Vagina (tissue), 2 donors: ENCODE measurements at regions not wholly inside any gene's neighbourhood (a gene's known extent, or its start where the extent isn't known, plus 50 kb on each side); places are given as distances from the start of the nearest gene placed in this dataset.

Experiments used
- DNase-seq, 2 donors: peaks; one replicate each; pipeline ENCODE4 v3.0.0-alpha.2; 2017; ENCODE audit errors: extremely low spot score in 2 of 2
- H3K27ac ChIP-seq: fragments of 200-600 bp; sonication (generic); one replicate; pipeline ENCODE4 v1.5.1; 2019
- H3K27me3 ChIP-seq: fragments of 200-600 bp; sonication (generic); one replicate; pipeline ENCODE4 v1.5.1; 2019
- H3K36me3 ChIP-seq, 2 donors: fragments of 200-600 bp; sonication (generic); one replicate each; pipeline ENCODE4 v1.5.1; 2017 to 2019
- H3K4me1 ChIP-seq: fragments of 200-600 bp; sonication (generic); one replicate; pipeline ENCODE4 v1.5.1; 2019
- H3K4me3 ChIP-seq, 2 donors: fragments of 200-600 bp; sonication (generic); 1 replicate in 1 of 2; 2 replicates in 1 of 2; pipeline ENCODE4 v1.5.1; 2016 to 2019
- H3K9me3 ChIP-seq: fragments of 200-600 bp; sonication (generic); one replicate; pipeline ENCODE4 v1.5.1; 2019
- CTCF ChIP-seq, 3 experiments: fragments of 450-650 bp in 2 of 3; fragments of 200-600 bp in 1 of 3; sonication (generic) in 1 of 3; IDR thresholded peaks; one replicate each; pipeline ENCODE4 v1.5.1; 2017 to 2019; ENCODE audit warnings: antibody characterized with exemption in 3 of 3, mild to moderate bottlenecking in 2 of 3, moderate library complexity in 2 of 3
- POLR2A ChIP-seq, 2 donors: fragments of 450-650 bp; IDR thresholded peaks; one replicate each; pipeline ENCODE4 v1.6.1; 2017; ENCODE audit warnings: antibody characterized with exemption in 2 of 2, mild to moderate bottlenecking in 2 of 2, moderate library complexity in 2 of 2
- POLR2AphosphoS5 ChIP-seq, 2 donors: sonication (generic); formaldehyde crosslinking; IDR thresholded peaks; one replicate each; pipeline ENCODE4 v1.9.0; 2017; ENCODE audit warnings: antibody characterized with exemption in 2 of 2, mild to moderate bottlenecking in 2 of 2, low read depth in 1 of 2; ENCODE audit not compliant: insufficient read depth in 1 of 2
- intact Hi-C: fragments of 100-400 bp; cut with DNase I; formaldehyde crosslinking; loops from one replicate; pipeline ENCODE4 v1.15.1; 2023

- Histone ChIP-seq H3K4me1 (no peaks in the 10 kb centered on the region), H3K4me3 (no peak overlapping the region), H3K27me3 (no peaks in the 10 kb centered on the region), H3K9me3 (no peaks in the 10 kb centered on the region), H3K36me3 (no peaks in the 10 kb centered on the region), H3K27ac (no peak overlapping the region)
- no peak for DNase-seq
- no peak for TF ChIP-seq POLR2AphosphoS5 (IDR thresholded peaks at IDR 0.05; ENCODE audit: insufficient read depth in 1 of 2, low read depth in 1 of 2)
- no peak for TF ChIP-seq CTCF (IDR thresholded peaks at IDR 0.05)
- TF ChIP-seq POLR2A (IDR thresholded peaks at IDR 0.05), result no peak
- intact Hi-C loops, result no loop called here
Measured at GRCh38 chr13:55073000-55073399, 2044.4 kb downstream of the OLFM4 start.

DNA sequence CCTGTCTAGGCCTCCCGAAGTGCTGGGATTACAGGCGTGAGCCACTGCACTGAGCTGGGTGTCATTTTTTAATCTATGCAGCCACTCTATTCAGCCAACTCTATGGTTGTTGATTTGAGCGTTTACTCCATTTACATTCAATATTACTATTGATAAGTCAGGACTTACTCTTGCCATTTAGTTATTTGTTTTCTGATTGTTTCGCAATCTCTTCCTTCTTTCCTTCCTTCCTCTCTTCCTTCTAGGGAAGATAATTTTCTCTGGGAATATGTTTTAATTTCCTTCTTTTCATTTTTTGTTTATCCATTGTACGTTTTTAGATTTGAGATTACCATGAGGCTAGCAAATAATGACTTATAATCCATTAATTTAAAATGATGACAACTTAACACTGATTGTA, 2056.0 kb downstream of the OLFM4 start:
- H3K9me3 ChIP-seq, result no peaks in the 10 kb centered on the region
- no peaks in the 10 kb centered on the region for H3K4me1 ChIP-seq
- H3K27me3 ChIP-seq, result no peaks in the 10 kb centered on the region
- DNase-seq, result no peak
- H3K4me3 ChIP-seq, result no peak overlapping the region
- no peak overlapping the region for H3K27ac ChIP-seq
- no peak for TF ChIP-seq CTCF (IDR thresholded peaks at IDR 0.05)
- TF ChIP-seq POLR2AphosphoS5 (IDR thresholded peaks at IDR 0.05; ENCODE audit: insufficient read depth in 1 of 2, low read depth in 1 of 2), result no peak
- TF ChIP-seq POLR2A (IDR thresholded peaks at IDR 0.05), result no peak
- intact Hi-C loops, result no loop called here
- H3K36me3 ChIP-seq, result no peaks in the 10 kb centered on the region

DNA sequence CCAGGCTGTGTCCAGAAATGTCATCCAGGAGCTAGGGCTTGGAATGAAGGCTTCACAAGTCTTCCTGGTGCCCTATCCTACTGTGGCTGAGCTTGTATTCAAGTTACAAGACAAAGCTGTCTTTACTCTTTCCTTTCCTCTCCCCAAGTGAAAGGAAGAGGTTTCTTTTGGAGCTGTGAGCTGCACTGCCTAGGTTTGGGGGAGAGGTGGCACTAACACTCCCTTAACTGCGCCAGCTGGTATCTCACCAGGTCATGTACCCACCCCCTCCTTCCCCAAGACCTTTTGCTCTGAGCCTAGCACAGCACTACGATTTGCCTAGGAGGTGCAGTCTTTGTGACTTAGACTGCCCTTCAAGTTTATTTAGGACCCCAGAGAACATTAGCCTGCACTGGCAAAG, 2053.6 kb upstream of the PRR20A start:
- no peak for DNase-seq
- Histone ChIP-seq H3K27me3 (no peaks in the 10 kb centered on the region), H3K9me3 (no peaks in the 10 kb centered on the region), H3K36me3 (no peaks in the 10 kb centered on the region), H3K4me3 (no peak overlapping the region), H3K27ac (no peak overlapping the region), H3K4me1 (no peaks in the 10 kb centered on the region)
- TF ChIP-seq CTCF (IDR thresholded peaks at IDR 0.05) (no peak), POLR2AphosphoS5 (IDR thresholded peaks at IDR 0.05; ENCODE audit: insufficient read depth in 1 of 2, low read depth in 1 of 2) (no peak), POLR2A (IDR thresholded peaks at IDR 0.05) (no peak)
- intact Hi-C loops, result no loop called here

DNA sequence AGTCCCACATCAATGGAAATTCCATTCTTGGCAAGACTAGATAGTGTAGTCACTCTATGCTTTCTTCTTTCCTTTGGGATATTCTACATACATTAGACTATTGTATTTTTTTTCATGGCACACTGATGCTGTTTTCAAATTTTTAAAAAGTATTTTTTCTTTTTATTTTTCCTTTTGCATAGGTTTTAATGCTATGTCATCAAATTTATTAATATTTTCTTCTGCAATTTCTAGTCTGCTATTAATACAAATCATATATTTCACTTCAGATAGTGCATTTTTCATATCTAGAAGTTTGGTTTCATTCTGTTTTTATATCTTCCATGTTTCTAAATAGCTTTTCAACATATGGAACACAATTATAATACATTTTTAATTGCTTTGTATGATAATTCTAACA, 2050.1 kb upstream of the PRR20A start:
- intact Hi-C loops, result no loop called here
- DNase-seq, result no peak

DNA sequence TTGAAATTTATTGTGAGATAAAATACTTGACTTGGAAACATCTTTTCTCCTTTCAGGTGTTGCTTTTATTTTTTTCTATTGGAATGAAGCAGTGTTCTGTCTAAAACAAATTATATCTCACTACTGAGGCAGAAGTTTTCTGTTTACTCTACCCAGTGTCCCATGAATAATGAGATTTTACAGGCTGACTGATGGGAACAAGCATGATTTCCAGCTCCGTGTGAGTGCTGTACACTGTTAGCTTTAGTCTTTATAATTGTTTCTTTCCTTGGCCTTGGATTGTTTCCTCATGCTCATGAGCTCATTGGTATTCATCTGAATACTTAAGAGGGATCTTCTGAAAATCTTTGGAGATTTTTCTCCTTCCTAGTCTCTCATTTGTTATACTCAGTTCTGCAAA, 2049.5 kb upstream of the PRR20A start:
- intact Hi-C loops, result no loop called here
- no peak for DNase-seq
- Histone ChIP-seq H3K4me3 (no peak overlapping the region), H3K27ac (no peak overlapping the region), H3K27me3 (no peaks in the 10 kb centered on the region), H3K36me3 (no peaks in the 10 kb centered on the region), H3K4me1 (no peaks in the 10 kb centered on the region), H3K9me3 (no peaks in the 10 kb centered on the region)
- TF ChIP-seq CTCF (IDR thresholded peaks at IDR 0.05), result no peak
- no peak for TF ChIP-seq POLR2A (IDR thresholded peaks at IDR 0.05)
- no peak for TF ChIP-seq POLR2AphosphoS5 (IDR thresholded peaks at IDR 0.05; ENCODE audit: insufficient read depth in 1 of 2, low read depth in 1 of 2)

More for the DNA sequence above, 2050.1 kb upstream of the PRR20A start:
- no peaks in the 10 kb centered on the region for H3K4me1 ChIP-seq
- H3K36me3 ChIP-seq, result no peaks in the 10 kb centered on the region
- TF ChIP-seq POLR2AphosphoS5 (IDR thresholded peaks at IDR 0.05; ENCODE audit: insufficient read depth in 1 of 2, low read depth in 1 of 2), result no peak
- TF ChIP-seq POLR2A (IDR thresholded peaks at IDR 0.05), result no peak
- no peak for TF ChIP-seq CTCF (IDR thresholded peaks at IDR 0.05)
- H3K27me3 ChIP-seq, result no peaks in the 10 kb centered on the region
- no peaks in the 10 kb centered on the region for H3K9me3 ChIP-seq
- no peak overlapping the region for H3K4me3 ChIP-seq
- no peak overlapping the region for H3K27ac ChIP-seq
